ENCODE measurements at regions not wholly inside any gene's neighbourhood (a gene's known extent, or its start where the extent isn't known, plus 50 kb on each side); places are given as distances from the start of the nearest gene placed in this dataset.
"Not testable (repeated sequence)": the region's sequence is repeated elsewhere in the genome, so short reads cannot be mapped to it uniquely, and the experiment has no call there.

DNA sequence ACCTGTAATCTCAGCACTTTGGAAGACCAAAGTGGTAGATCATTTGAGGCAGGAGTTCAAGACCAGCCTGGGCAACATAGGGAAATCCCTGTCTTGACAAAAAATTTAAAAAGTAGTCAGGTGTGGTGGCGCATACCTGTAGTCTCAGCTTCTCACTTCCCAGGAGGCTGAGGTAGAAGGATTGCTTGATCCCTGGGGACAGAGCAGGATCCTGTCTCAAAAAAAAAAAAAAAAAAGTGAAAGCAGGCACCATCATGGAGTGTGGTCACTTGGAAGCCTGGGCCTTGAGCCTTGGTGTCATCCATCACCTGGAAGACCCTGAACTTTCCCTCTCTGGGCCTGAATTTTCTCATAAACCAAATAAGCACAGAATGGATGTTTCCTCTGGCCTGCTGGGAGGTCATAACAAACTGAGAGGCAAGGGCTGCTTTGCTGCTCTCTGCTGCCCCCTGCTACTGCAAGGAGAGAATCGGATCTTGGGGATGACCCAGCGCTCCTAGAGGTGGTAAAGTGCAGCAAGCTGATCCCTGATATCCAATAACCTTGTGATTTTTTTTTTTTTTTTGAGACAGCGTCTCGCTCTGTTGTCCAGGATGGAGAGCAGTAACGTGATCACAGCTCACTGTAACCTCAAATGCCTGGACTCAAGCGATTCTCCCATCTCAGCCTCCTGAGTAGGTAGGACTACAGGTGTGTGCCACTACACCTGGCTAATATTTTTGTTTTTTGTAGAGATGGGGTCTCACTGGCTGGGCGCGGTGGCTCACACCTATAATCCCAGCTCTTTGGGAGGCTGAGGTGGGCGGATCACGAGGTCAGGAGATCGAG lies 75.9 kb upstream of the RNU2-1 start:
- no peak overlapping the region for H3K4me3 ChIP-seq (ENCODE audit: low read depth, low read length)
- TF ChIP-seq POLR2A (IDR thresholded peaks at IDR 0.05; ENCODE audit: extremely low read depth, insufficient read length) = no peak
- no peak for TF ChIP-seq CTCF (IDR thresholded peaks at IDR 0.05; ENCODE audit: low read depth, low read length)
- TF ChIP-seq MAX (IDR thresholded peaks at IDR 0.05; ENCODE audit: low read depth, low read length) = no peak
- TF ChIP-seq MYC (IDR thresholded peaks at IDR 0.05; ENCODE audit: low read depth, low read length) = no peak
- no peak for DNase-seq (ENCODE audit: low read depth)

DNA sequence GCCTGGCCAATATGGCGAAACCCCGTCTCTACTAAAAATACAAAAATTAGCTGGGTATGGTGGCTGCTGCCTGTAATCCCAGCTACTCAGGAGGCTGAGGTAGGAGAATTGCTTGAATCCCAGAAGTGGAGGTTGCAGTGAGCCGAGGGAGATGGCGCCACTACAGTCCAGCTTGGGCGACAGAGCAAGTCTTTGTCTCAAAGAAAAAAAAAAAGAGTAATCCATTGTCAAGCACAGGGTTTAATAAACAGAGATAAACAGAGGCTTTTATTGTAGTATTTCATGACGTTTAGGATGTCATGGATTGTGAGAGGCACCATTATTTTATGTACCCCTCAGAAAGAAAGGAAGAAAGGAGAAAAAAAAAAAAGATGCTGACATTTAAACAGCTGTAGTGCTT lies 75.2 kb upstream of the RNU2-1 start:
- no peak overlapping the region for H3K4me3 ChIP-seq (ENCODE audit: low read depth, low read length)
- DNase-seq (ENCODE audit: low read depth) = no peak

GRCh38 chr17:43304792-43305191 lies 71.0 kb upstream of the RNU2-1 start:
- not testable (repeated sequence) for DNase-seq (ENCODE audit: low read depth); H3K4me3 ChIP-seq (ENCODE audit: low read depth, low read length)

More for the DNA sequence above, 75.2 kb upstream of the RNU2-1 start:
- TF ChIP-seq MYC (IDR thresholded peaks at IDR 0.05; ENCODE audit: low read depth, low read length) (no peak), POLR2A (IDR thresholded peaks at IDR 0.05; ENCODE audit: extremely low read depth, insufficient read length) (no peak), CTCF (IDR thresholded peaks at IDR 0.05; ENCODE audit: low read depth, low read length) (no peak), MAX (IDR thresholded peaks at IDR 0.05; ENCODE audit: low read depth, low read length) (no peak)

GRCh38 chr17:43303049-43303448 lies 69.3 kb upstream of the RNU2-1 start:
- H3K4me3 ChIP-seq (ENCODE audit: low read depth, low read length); DNase-seq (ENCODE audit: low read depth): not testable (repeated sequence)

- not testable (repeated sequence) for DNase-seq (ENCODE audit: low read depth); H3K4me3 ChIP-seq (ENCODE audit: low read depth, low read length)
Observed at GRCh38 chr17:43299300-43300076, 65.7 kb upstream of the RNU2-1 start.

DNA sequence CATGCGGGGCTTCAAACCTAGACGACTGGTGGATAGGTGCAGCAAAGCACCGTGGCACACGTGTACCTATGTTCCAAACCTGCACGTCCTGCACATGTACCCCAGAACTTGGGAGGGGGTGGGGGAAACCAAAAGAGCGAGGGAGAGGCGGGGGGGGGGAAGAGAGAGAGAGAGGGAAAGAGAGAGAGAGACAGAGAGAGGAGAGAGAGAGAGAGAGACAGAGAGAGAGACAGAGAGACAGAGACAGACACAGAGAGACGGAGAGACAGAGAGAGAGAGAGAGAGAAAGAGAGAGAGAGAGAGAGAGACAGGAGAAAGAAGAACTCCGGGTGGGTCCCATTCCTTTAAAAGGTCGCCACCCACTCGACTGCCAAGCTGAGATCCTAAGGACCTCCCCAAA lies 55.9 kb upstream of the RNU2-1 start:
- not testable (repeated sequence) for H3K4me3 ChIP-seq (ENCODE audit: low read depth, low read length); DNase-seq (ENCODE audit: low read depth)

DNA sequence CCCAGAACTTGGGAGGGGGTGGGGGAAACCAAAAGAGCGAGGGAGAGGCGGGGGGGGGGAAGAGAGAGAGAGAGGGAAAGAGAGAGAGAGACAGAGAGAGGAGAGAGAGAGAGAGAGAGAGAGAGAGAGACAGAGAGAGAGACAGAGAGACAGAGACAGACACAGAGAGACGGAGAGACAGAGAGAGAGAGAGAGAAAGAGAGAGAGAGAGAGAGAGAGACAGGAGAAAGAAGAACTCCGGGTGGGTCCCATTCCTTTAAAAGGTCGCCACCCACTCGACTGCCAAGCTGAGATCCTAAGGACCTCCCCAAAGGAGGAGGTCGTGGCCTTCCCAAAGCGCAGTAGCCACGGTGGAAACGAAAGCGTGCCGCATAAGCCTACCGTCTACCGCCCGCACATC lies 49.8 kb upstream of the RNU2-1 start:
- not testable (repeated sequence) for H3K4me3 ChIP-seq (ENCODE audit: low read depth, low read length); DNase-seq (ENCODE audit: low read depth)

All from NB4 (cell line).